ENCODE measurements at regions not wholly inside any gene's neighbourhood (a gene's known extent, or its start where the extent isn't known, plus 50 kb on each side); places are given as distances from the start of the nearest gene placed in this dataset.

GRCh38 chr15:31230630-31231485 lies 95.8 kb upstream of the KLF13 start:
- Histone ChIP-seq H3K4me3 (ENCODE audit: low read depth, low read length) (no peak overlapping the region), H3K27ac (ENCODE audit: low read depth) (no peak overlapping the region), H3K4me1 (ENCODE audit: insufficient read depth) (no peaks in the 10 kb centered on the region), H3K36me3 (ENCODE audit: insufficient read depth) (no peaks in the 10 kb centered on the region)
- no peak for DNase-seq (ENCODE audit: extremely low spot score)
- 90% methylated on average over 6 of the region's 6 CpGs for WGBS

- Histone ChIP-seq H3K27ac (ENCODE audit: low read depth) (no peak overlapping the region), H3K36me3 (ENCODE audit: insufficient read depth) (no peaks in the 10 kb centered on the region), H3K4me1 (ENCODE audit: insufficient read depth) (no peaks in the 10 kb centered on the region), H3K4me3 (ENCODE audit: low read depth, low read length) (no peak overlapping the region)
- DNase-seq (ENCODE audit: extremely low spot score): no peak
- 88% methylated on average over 5 of the region's 5 CpGs for WGBS
Measured at GRCh38 chr15:31234815-31235214, 91.8 kb upstream of the KLF13 start.

- no peaks in the 10 kb centered on the region for H3K4me1 ChIP-seq (ENCODE audit: insufficient read depth)
- no peak overlapping the region for H3K4me3 ChIP-seq (ENCODE audit: low read depth, low read length)
- no peaks in the 10 kb centered on the region for H3K36me3 ChIP-seq (ENCODE audit: insufficient read depth)
- 62% methylated on average over 20 of the region's 20 CpGs for WGBS
- H3K27ac ChIP-seq (ENCODE audit: low read depth): peak overlapping the region; percentile 39
- no peak for DNase-seq (ENCODE audit: extremely low spot score)
Measured at GRCh38 chr15:31235311-31236183, 91.1 kb upstream of the KLF13 start.

GRCh38 chr15:31236184-31237042 lies 90.2 kb upstream of the KLF13 start:
- H3K27ac ChIP-seq (ENCODE audit: low read depth): peak overlapping the region; percentile 31
- no peaks in the 10 kb centered on the region for H3K4me1 ChIP-seq (ENCODE audit: insufficient read depth)
- H3K4me3 ChIP-seq (ENCODE audit: low read depth, low read length): no peak overlapping the region
- DNase-seq (ENCODE audit: extremely low spot score): peak; percentile 55
- H3K36me3 ChIP-seq (ENCODE audit: insufficient read depth): no peaks in the 10 kb centered on the region
- 23% methylated on average over 19 of the region's 19 CpGs for WGBS

GRCh38 chr15:31237043-31237324 lies 89.7 kb upstream of the KLF13 start:
- 97% methylated on average over 3 of the region's 3 CpGs for WGBS
- Histone ChIP-seq H3K4me3 (ENCODE audit: low read depth, low read length) (no peak overlapping the region), H3K27ac (ENCODE audit: low read depth) (no peak overlapping the region), H3K36me3 (ENCODE audit: insufficient read depth) (no peaks in the 10 kb centered on the region), H3K4me1 (ENCODE audit: insufficient read depth) (no peaks in the 10 kb centered on the region)
- DNase-seq (ENCODE audit: extremely low spot score): no peak

- 86% methylated on average over 1 of the region's 1 CpG for WGBS
- no peak overlapping the region for H3K4me3 ChIP-seq (ENCODE audit: low read depth, low read length)
- H3K36me3 ChIP-seq (ENCODE audit: insufficient read depth): no peaks in the 10 kb centered on the region
- H3K4me1 ChIP-seq (ENCODE audit: insufficient read depth): no peaks in the 10 kb centered on the region
- no peak for DNase-seq (ENCODE audit: extremely low spot score)
- no peak overlapping the region for H3K27ac ChIP-seq (ENCODE audit: low read depth)
Measured at GRCh38 chr15:31238906-31239305, 87.7 kb upstream of the KLF13 start.

- Histone ChIP-seq H3K36me3 (ENCODE audit: insufficient read depth) (no peaks in the 10 kb centered on the region), H3K4me3 (ENCODE audit: low read depth, low read length) (no peak overlapping the region), H3K27ac (ENCODE audit: low read depth) (no peak overlapping the region), H3K4me1 (ENCODE audit: insufficient read depth) (no peaks in the 10 kb centered on the region)
- 96% methylated on average over 4 of the region's 4 CpGs for WGBS
- DNase-seq (ENCODE audit: extremely low spot score): no peak
Measured at GRCh38 chr15:31239409-31239808, 87.2 kb upstream of the KLF13 start.

GRCh38 chr15:31241888-31242522 lies 84.6 kb upstream of the KLF13 start:
- no peak overlapping the region for H3K4me3 ChIP-seq (ENCODE audit: low read depth, low read length)
- no peaks in the 10 kb centered on the region for H3K4me1 ChIP-seq (ENCODE audit: insufficient read depth)
- no peak overlapping the region for H3K27ac ChIP-seq (ENCODE audit: low read depth)
- WGBS: 89% methylated on average over 8 of the region's 8 CpGs
- DNase-seq (ENCODE audit: extremely low spot score): no peak
- H3K36me3 ChIP-seq (ENCODE audit: insufficient read depth): no peaks in the 10 kb centered on the region

GRCh38 chr15:31243895-31244294 lies 82.7 kb upstream of the KLF13 start:
- no peaks in the 10 kb centered on the region for H3K36me3 ChIP-seq (ENCODE audit: insufficient read depth)
- no peak overlapping the region for H3K27ac ChIP-seq (ENCODE audit: low read depth)
- H3K4me1 ChIP-seq (ENCODE audit: insufficient read depth): no peaks in the 10 kb centered on the region
- no peak overlapping the region for H3K4me3 ChIP-seq (ENCODE audit: low read depth, low read length)
- no peak for DNase-seq (ENCODE audit: extremely low spot score)
- 47% methylated on average over 3 of the region's 3 CpGs for WGBS

- 91% methylated on average over 4 of the region's 4 CpGs for WGBS
- no peak for DNase-seq (ENCODE audit: extremely low spot score)
- H3K4me1 ChIP-seq (ENCODE audit: insufficient read depth): no peaks in the 10 kb centered on the region
- no peak overlapping the region for H3K4me3 ChIP-seq (ENCODE audit: low read depth, low read length)
- no peaks in the 10 kb centered on the region for H3K36me3 ChIP-seq (ENCODE audit: insufficient read depth)
- H3K27ac ChIP-seq (ENCODE audit: low read depth): no peak overlapping the region
Measured at GRCh38 chr15:31245135-31245689, 81.4 kb upstream of the KLF13 start.

- Histone ChIP-seq H3K4me3 (ENCODE audit: low read depth, low read length) (no peak overlapping the region), H3K36me3 (ENCODE audit: insufficient read depth) (no peaks in the 10 kb centered on the region)
- 82% methylated on average over 3 of the region's 3 CpGs for WGBS
Measured at GRCh38 chr15:31245756-31246155, 80.9 kb upstream of the KLF13 start.

GRCh38 chr15:31247404-31247803 lies 79.2 kb upstream of the KLF13 start:
- 89% methylated on average over 13 of the region's 13 CpGs for WGBS
- no peaks in the 10 kb centered on the region for H3K4me1 ChIP-seq (ENCODE audit: insufficient read depth)
- no peak overlapping the region for H3K27ac ChIP-seq (ENCODE audit: low read depth)
- H3K4me3 ChIP-seq (ENCODE audit: low read depth, low read length): no peak overlapping the region
- no peak for DNase-seq (ENCODE audit: extremely low spot score)
- H3K36me3 ChIP-seq (ENCODE audit: insufficient read depth): no peaks in the 10 kb centered on the region

More at GRCh38 chr15:31245756-31246155, 80.9 kb upstream of the KLF13 start:
- H3K27ac ChIP-seq (ENCODE audit: low read depth): no peak overlapping the region
- no peaks in the 10 kb centered on the region for H3K4me1 ChIP-seq (ENCODE audit: insufficient read depth)
- DNase-seq (ENCODE audit: extremely low spot score): no peak

- DNase-seq (ENCODE audit: extremely low spot score): no peak
Measured at GRCh38 chr15:31248263-31248662, 78.4 kb upstream of the KLF13 start.

More at GRCh38 chr15:31248263-31248662, 78.4 kb upstream of the KLF13 start:
- Histone ChIP-seq H3K4me1 (ENCODE audit: insufficient read depth) (no peaks in the 10 kb centered on the region), H3K4me3 (ENCODE audit: low read depth, low read length) (no peak overlapping the region), H3K27ac (ENCODE audit: low read depth) (no peak overlapping the region), H3K36me3 (ENCODE audit: insufficient read depth) (no peaks in the 10 kb centered on the region)
- 94% methylated on average over 5 of the region's 5 CpGs for WGBS

All from urinary bladder (tissue), 3 donors.